CD14-positive monocyte (primary cell): ENCODE measurements at regions not wholly inside any gene's neighbourhood (a gene's known extent, or its start where the extent isn't known, plus 50 kb on each side); places are given as distances from the start of the nearest gene placed in this dataset.

Source experiments
- DNase-seq, 3 donors: peaks; one replicate each; pipeline ENCODE4 v3.0.0-alpha.2; 2011 to 2022
- H2AFZ ChIP-seq: 2 replicates; pipeline ENCODE4 v1.6.0; 2012; ENCODE audit warnings: mild to moderate bottlenecking, low read depth, low read length, inconsistent platforms; ENCODE audit not compliant: insufficient read depth, poor library complexity, severe bottlenecking
- H3K27ac ChIP-seq, 2 donors: 1 replicate in 1 of 2; 2 replicates in 1 of 2; pipeline ENCODE4 v1.5.1; 2012 to 2013; ENCODE audit warnings: low read length in 2 of 2, control low read depth in 1 of 2, inconsistent platforms in 1 of 2, low read depth in 1 of 2, mild to moderate bottlenecking in 1 of 2
- H3K27me3 ChIP-seq, 2 donors: one replicate each; pipeline versions ENCODE4 v1.6.0 to v1.6.1; 2011 to 2013; ENCODE audit warnings: low read length in 2 of 2; ENCODE audit not compliant: control insufficient read depth in 2 of 2, insufficient read depth in 2 of 2
- H3K36me3 ChIP-seq, 2 donors: replicated peaks in 1 of 2; 1 replicate in 1 of 2; 2 replicates in 1 of 2; pipeline versions ENCODE4 v1.5.1 to v1.6.1; 2012 to 2013; ENCODE audit warnings: low read length in 2 of 2, control low read depth in 1 of 2, inconsistent platforms in 1 of 2, mild to moderate bottlenecking in 1 of 2; ENCODE audit not compliant: insufficient read depth in 2 of 2, control insufficient read depth in 1 of 2
- H3K4me1 ChIP-seq, 2 donors: 1 replicate in 1 of 2; 2 replicates in 1 of 2; pipeline versions ENCODE4 v1.5.1 to v1.6.1; 2012 to 2013; ENCODE audit warnings: low read length in 2 of 2, control low read depth in 1 of 2, inconsistent platforms in 1 of 2, mild to moderate bottlenecking in 1 of 2, moderate library complexity in 1 of 2; ENCODE audit not compliant: insufficient read depth in 2 of 2, control insufficient read depth in 1 of 2
- H3K4me2 ChIP-seq: replicated peaks from 2 replicates; pipeline ENCODE3; 2012; ENCODE audit warnings: low read length, moderate library complexity, mild to moderate bottlenecking; ENCODE audit not compliant: poor library complexity, severe bottlenecking; ENCODE audit errors: extremely low read depth
- H3K4me3 ChIP-seq, 3 experiments: fragments of 200-600 bp in 1 of 3; sonication (generic) in 1 of 3; replicated peaks in 1 of 3; 1 replicate in 2 of 3; 2 replicates in 1 of 3; pipeline ENCODE4 v1.5.1; 2011 to 2013; ENCODE audit warnings: low read length in 3 of 3, mild to moderate bottlenecking in 3 of 3, control low read depth in 2 of 3, low read depth in 2 of 3, inconsistent platforms in 1 of 3, moderate library complexity in 1 of 3
- H3K79me2 ChIP-seq: 2 replicates; pipeline ENCODE4 v1.6.0; 2012; ENCODE audit warnings: mild to moderate bottlenecking, control low read depth, inconsistent platforms, low read length, moderate library complexity; ENCODE audit not compliant: insufficient read depth
- H3K9ac ChIP-seq: 2 replicates; pipeline ENCODE4 v1.6.0; 2017; ENCODE audit warnings: low read length, mild to moderate bottlenecking; ENCODE audit not compliant: insufficient read depth, poor library complexity, severe bottlenecking
- H3K9me3 ChIP-seq, 2 donors: replicated peaks in 1 of 2; 1 replicate in 1 of 2; 2 replicates in 1 of 2; pipeline versions ENCODE4 v1.5.1 to v1.6.1; 2012 to 2013; ENCODE audit warnings: low read length in 2 of 2, control low read depth in 1 of 2; ENCODE audit not compliant: control insufficient read depth in 1 of 2, insufficient read depth in 1 of 2
- H4K20me1 ChIP-seq: 2 replicates; pipeline ENCODE4 v1.6.0; 2012; ENCODE audit warnings: mild to moderate bottlenecking, low read length, control low read depth, moderate library complexity; ENCODE audit not compliant: insufficient read depth
- H3K27ac Mint-ChIP-seq, 7 donors: one replicate each; pipeline ENCODE4 v1.8.0; 2020; ENCODE audit warnings: mild to moderate bottlenecking in 7 of 7, mixed read lengths in 7 of 7, moderate library complexity in 6 of 7, inconsistent platforms in 2 of 7
- H3K27me3 Mint-ChIP-seq, 3 donors: one replicate each; pipeline ENCODE4 v1.8.0; 2021 to 2022; ENCODE audit warnings: low read depth in 3 of 3, mild to moderate bottlenecking in 3 of 3, mixed read lengths in 3 of 3, moderate library complexity in 3 of 3, inconsistent platforms in 1 of 3
- H3K36me3 Mint-ChIP-seq, 2 donors: one replicate each; pipeline ENCODE4 v1.8.0; 2020; ENCODE audit warnings: mixed read lengths in 2 of 2, inconsistent platforms in 1 of 2, mild to moderate bottlenecking in 1 of 2
- H3K4me1 Mint-ChIP-seq: one replicate; pipeline ENCODE4 v1.8.0; 2020; ENCODE audit warnings: mild to moderate bottlenecking, mixed read lengths
- H3K4me3 Mint-ChIP-seq, 2 donors: one replicate each; pipeline ENCODE4 v1.8.0; 2020; ENCODE audit warnings: mild to moderate bottlenecking in 2 of 2, mixed read lengths in 2 of 2, moderate library complexity in 1 of 2
- H3K9me3 Mint-ChIP-seq, 7 donors: one replicate each; pipeline ENCODE4 v1.8.0; 2020 to 2022; ENCODE audit warnings: mixed read lengths in 7 of 7, mild to moderate bottlenecking in 6 of 7, moderate library complexity in 6 of 7, inconsistent platforms in 2 of 7
- CTCF ChIP-seq: fragments of 200-600 bp; IDR thresholded peaks from one replicate; pipeline ENCODE4 v1.8.0; 2022; ENCODE audit warnings: antibody characterized with exemption, mild to moderate bottlenecking
- WGBS: methylation state at CpG from one replicate; pipeline ENCODE4 v1.1.5; 2013; ENCODE audit warnings: missing lambda C conversion rate; ENCODE audit not compliant: insufficient coverage; 5-methylcytosine and 5-hydroxymethylcytosine counted together
- intact Hi-C, 2 donors: fragments of 100-400 bp; cut with micrococcal nuclease; formaldehyde crosslinking; loops; one replicate each; pipeline versions ENCODE4 v1.15.0 to v1.15.1; 2023

GRCh38 chr10:60459701-60460457 lies 70.2 kb upstream of the ANK3 start:
- Mint-ChIP-seq H3K27me3 (no peaks in the 10 kb centered on the region), H3K36me3 (no peaks in the 10 kb centered on the region), H3K9me3 (no peaks in the 10 kb centered on the region), H3K27ac (no peak overlapping the region), H3K4me1 (peaks cover 8% of the 10 kb centered on the region), H3K4me3 (no peak overlapping the region)
- H3K27ac ChIP-seq: no peak overlapping the region
- no peak overlapping the region for H3K9ac ChIP-seq
- WGBS: 7% methylated on average over 2 of the region's 4 CpGs
- no peak for DNase-seq
- no peaks in the 10 kb centered on the region for H4K20me1 ChIP-seq
- peaks cover 4 to 7% of the 10 kb centered on the region in 2 donors for H3K4me1 ChIP-seq
- no peak overlapping the region for H3K4me3 ChIP-seq
- intact Hi-C loops: loop anchor here in 1 of 2 donors (10.0 kb wide), 1 partner anchor 175 kb away; no protein-coding TSS in a partner anchor
- no peak for TF ChIP-seq CTCF
- H3K27me3 ChIP-seq: no peaks in the 10 kb centered on the region
- H3K36me3 ChIP-seq: no peaks in the 10 kb centered on the region
- H3K79me2 ChIP-seq: no peaks in the 10 kb centered on the region
- no peak overlapping the region for H2AFZ ChIP-seq
- no peak overlapping the region for H3K4me2 ChIP-seq
- no peaks in the 10 kb centered on the region for H3K9me3 ChIP-seq

GRCh38 chr10:60456053-60456452 lies 66.4 kb upstream of the ANK3 start:
- H3K27ac ChIP-seq: no peak overlapping the region
- 100% methylated on average over 2 of the region's 4 CpGs for WGBS

More at GRCh38 chr10:60456053-60456452, 66.4 kb upstream of the ANK3 start:
- DNase-seq: no peak
- no peaks in the 10 kb centered on the region for H3K27me3 ChIP-seq
- H2AFZ ChIP-seq: no peak overlapping the region
- H3K79me2 ChIP-seq: no peaks in the 10 kb centered on the region
- no peaks in the 10 kb centered on the region for H4K20me1 ChIP-seq
- TF ChIP-seq CTCF: no peak
- no peaks in the 10 kb centered on the region for H3K9me3 ChIP-seq
- intact Hi-C loops: loop anchor here in 1 of 2 donors (10.0 kb wide), 1 partner anchor 179 kb away; no protein-coding TSS in a partner anchor
- no peaks in the 10 kb centered on the region for H3K36me3 ChIP-seq
- peaks cover 4% of the 10 kb centered on the region for H3K4me1 Mint-ChIP-seq
- H3K27me3 Mint-ChIP-seq: no peaks in the 10 kb centered on the region
- no peaks in the 10 kb centered on the region for H3K9me3 Mint-ChIP-seq
- H3K36me3 Mint-ChIP-seq: no peaks in the 10 kb centered on the region
- H3K4me3 Mint-ChIP-seq: no peak overlapping the region
- H3K27ac Mint-ChIP-seq: no peak overlapping the region
- no peak overlapping the region for H3K4me2 ChIP-seq
- H3K4me3 ChIP-seq: no peak overlapping the region
- H3K9ac ChIP-seq: no peak overlapping the region
- no peaks in the 10 kb centered on the region for H3K4me1 ChIP-seq
